ENCODE measurements at regions not wholly inside any gene's neighbourhood (a gene's known extent, or its start where the extent isn't known, plus 50 kb on each side); places are given as distances from the start of the nearest gene placed in this dataset.
"Not testable (repeated sequence)": the region's sequence is repeated elsewhere in the genome, so short reads cannot be mapped to it uniquely, and the experiment has no call there.

DNA sequence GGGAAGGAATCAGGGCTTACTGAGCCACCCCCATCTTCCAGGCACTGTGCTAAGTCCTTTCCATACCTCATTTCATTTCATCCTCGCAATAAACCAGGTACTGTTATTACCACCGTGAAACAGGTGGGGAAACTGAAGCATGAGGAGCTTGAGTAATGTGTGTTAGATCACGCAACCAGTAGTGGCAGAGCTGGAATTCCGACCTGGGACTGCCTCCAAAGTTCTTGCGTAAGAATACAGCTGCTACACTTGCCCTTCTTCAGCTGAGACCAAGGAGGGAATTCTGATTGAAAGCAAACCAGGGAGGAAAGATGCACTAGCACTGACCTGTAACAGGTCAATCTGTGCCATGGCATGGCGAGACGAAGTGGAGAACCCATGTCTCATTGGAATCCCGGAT lies 113.4 kb upstream of the MSX2 start:
- DNase-seq: no peak

DNA sequence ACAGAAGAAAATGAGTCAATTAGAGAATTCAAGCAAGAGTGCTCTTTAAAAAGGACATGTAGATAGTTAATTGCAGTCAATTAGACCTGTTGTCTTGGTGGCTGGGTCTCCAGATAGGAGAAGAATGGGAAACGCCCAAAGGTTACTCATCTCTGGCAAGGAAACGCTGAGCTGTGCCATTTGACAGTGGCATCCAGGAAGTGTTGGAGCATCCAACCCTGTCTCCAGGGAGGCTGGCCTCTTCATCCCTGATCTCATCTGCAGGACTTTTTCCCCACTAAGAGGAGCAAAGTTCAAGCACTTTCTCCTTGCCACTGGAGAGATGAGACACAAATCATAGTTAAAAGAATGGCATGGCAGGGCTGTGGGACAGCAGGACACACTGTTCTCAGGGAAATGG lies 111.7 kb upstream of the MSX2 start:
- DNase-seq: peak; percentile 89

GRCh38 chr5:174614500-174615135 lies 109.8 kb upstream of the MSX2 start:
- no peak for DNase-seq

DNA sequence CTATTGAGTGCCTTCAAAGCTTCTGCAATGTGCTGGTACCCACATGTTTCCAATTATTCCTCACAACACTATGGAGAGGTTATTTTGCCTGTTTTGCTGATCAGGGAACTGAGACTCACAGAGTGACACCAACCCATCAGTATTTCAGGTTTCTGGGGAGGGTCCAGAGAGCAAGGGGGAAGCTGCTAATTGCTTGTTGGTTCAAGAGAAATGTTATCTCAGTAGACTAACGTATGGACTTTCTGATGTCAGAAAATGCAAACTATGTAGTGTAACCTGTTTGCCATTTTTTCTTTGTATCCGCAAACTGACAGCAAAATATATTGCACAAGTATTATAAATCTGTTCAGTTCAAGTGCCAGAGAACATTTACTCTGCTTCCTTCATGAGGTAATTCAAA lies 108.3 kb upstream of the MSX2 start:
- no peak for DNase-seq

DNA sequence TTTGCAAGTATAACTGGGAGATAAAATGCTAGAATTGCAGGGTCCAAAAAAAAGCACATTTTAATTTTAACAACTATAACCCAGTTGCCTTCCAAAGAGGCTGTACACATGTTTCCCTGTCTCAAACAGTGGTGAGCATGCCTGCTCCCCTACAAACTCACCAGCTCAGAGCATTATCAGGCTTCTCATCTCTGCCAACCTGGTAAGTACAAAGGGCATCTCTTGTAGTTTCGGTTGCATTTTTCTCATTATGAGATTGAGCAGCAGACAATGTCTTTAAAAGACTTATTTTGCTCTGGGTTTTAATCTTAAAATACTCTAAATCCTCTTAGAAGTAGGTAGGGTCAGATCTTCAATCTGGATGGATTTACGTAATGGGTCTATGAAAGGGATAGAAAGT lies 107.1 kb upstream of the MSX2 start:
- DNase-seq: no peak

GRCh38 chr5:174617910-174618309 lies 106.5 kb upstream of the MSX2 start:
- DNase-seq: peak; percentile 65

- no peak for DNase-seq
Measured at GRCh38 chr5:174618589-174618988, 105.8 kb upstream of the MSX2 start.

- no peak for DNase-seq
Measured at GRCh38 chr5:174622067-174622466, 102.3 kb upstream of the MSX2 start.

GRCh38 chr5:174623018-174623417 lies 101.4 kb upstream of the MSX2 start:
- no peak for DNase-seq

- peak; percentile 95 for DNase-seq
Measured at GRCh38 chr5:174623433-174624019, 100.9 kb upstream of the MSX2 start.

DNA sequence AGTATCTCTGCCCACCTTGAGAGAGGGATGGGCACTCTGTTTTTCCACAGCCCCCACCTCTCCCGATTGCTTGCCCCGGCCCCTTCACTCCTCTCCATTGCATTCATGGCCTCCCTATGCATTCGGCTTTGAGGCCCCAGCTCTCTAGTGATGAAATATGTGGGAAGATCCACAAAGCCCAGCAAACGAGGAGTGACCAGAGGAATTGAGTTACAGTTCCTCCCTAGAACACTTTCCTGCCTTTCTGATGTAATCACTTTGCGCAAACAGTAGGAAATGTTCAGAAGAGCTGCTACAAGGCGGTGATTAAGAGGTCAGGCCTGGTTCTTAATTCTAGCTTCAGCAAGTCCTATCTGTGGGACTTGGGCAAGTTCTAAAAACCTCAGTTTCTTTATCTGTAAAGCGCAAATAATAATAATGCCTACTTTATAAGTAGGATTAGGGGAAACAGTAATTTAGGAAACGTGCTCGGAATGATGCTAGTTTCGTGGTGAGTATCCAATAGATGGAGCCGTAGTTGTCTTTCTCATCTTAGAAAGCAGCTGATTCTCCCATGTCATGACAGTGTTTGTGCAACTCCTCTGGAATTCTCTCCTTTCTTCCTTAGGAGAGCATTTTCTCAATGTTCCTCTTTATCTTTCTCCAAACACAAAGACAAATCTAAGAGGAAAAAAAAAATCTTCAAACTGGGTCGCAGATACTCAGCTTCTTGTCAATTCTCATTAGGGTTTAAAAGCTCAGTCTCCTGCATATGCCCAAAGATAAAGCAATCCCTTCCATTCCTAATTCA lies 99.5 kb upstream of the MSX2 start:
- DNase-seq: peak; percentile 44

- peak; percentile 44 for DNase-seq
Measured at GRCh38 chr5:174625591-174626350, 98.6 kb upstream of the MSX2 start.

GRCh38 chr5:174626369-174626920 lies 97.9 kb upstream of the MSX2 start:
- no peak for DNase-seq

- peak; percentile 50 for DNase-seq
Measured at GRCh38 chr5:174636094-174636493, 88.3 kb upstream of the MSX2 start.

DNA sequence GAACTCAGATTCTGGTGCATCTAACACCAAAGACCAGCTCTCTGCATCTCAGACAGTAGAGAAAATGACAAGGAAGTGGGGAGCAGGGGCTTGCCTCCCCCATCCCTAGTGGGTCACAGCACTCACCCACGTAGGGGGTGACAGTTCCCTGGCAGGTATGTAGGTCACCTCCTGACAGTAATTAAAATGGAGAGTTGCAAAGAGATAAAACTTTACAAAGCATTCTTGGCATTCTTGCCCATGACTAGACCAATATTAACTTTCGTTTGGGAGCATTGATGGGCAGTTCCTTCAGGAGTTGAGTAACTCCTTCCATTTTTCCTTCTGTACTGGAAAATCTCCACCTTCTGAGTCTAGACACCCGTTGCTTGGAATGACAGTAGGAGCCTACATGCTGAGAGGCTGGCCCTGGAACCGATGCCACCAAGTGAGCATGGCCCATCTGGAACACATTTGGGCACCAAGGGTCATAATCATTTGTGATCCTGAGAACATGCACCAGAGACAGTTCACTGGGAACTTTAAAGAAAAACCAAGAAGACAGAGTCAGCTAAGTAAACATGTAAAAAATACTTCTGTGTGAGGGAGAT lies 81.5 kb upstream of the MSX2 start:
- no peak for DNase-seq

DNA sequence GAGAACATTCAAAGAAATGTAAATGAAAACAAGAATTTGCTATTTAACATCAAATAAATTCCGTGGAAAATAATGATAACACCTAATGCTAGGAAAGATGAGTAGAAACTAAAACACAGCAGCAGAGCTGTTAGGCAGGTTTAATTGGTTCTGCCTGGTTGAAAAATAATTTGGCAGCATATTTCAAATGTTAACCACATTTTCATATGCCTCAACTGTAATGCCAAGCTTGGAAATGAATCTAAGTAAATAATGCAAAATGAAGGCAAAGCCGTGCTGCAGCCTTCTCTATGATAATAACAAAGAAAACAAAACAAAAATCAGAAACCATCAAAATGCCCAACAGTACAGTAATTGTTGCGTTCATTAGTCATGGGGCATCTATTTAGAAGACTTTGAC lies 79.9 kb upstream of the MSX2 start:
- no peak for DNase-seq

GRCh38 chr5:174644923-174645322 lies 79.5 kb upstream of the MSX2 start:
- no peak for DNase-seq

DNA sequence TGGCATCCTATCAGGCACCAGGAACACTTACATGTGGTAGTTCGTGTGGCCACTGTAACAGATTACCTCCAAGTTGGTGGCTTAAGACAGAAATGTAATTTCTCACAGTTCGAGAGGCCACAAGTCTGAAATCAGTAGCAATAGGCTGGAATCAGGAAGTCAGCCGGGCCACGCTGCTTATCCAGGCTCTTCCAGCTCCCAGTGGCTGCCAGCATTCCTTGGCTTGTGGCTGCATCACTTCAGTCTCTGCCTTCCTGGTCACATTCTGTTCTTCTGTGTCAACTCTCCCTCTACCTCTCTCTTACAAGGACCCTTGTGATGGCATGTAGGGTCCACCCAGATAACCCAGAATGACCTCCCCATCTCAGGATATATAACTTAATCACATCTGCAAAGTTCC lies 78.7 kb upstream of the MSX2 start:
- no peak for DNase-seq

DNA sequence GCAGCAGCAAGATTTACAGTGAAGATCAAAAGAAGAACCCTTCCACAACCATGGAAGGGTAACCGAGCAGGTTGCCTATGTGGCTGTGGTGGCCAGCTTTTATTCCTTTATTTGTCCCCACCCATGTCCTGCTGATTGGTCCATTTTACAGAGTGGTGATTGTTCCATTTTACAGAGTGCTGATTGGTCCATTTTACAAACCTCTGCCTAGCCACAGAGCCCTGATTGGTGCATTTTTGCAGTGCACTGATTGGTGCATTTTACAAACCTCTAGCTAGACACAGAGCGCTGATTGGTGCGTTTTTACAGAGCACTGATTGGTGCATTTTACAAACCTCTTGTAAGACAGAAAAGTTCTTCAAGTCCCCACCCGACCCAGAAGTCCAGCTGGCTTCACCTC lies 75.8 kb upstream of the MSX2 start:
- not testable (repeated sequence) for DNase-seq

DNA sequence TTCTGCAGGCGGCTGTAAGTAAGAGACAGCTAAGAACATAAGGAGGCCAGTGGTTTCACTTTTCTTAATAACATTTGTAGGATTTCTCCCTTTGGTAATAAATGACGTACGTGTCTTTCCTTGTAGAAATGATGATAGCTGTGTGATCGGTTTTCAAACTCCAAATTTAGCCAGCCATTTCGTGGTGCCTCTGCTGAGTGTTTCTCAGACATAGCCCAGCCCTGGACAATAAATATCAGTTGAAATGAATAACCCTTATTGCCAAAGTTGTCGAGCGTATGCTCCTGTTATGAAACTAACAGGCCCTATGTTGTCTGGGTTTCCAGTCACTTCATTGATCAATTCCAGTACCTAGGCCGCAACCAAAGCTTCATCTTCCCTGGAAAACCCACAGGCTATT lies 75.0 kb upstream of the MSX2 start:
- no peak for DNase-seq

DNA sequence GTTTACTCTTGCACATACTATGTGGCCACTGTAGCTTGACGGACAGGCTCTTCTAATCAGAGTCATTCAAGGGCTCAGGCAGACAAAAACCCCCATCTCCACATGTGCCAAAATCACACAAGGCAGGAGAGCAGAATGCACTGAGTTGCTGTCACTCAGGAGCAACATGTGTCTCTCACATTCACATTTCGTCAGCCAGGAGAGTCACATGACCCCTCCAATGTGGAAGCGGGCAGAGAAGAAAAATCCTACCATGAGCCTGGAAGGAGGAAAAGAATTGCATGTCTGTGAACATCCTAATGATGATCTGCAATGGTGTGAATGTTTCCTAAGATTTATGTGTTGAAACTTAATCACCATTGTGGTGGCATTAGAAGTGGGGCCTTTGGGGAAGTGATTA lies 69.9 kb upstream of the MSX2 start:
- DNase-seq: no peak

GRCh38 chr5:174655351-174655750 lies 69.0 kb upstream of the MSX2 start:
- DNase-seq: no peak

Data from NCI-H69 (cell line).